D721Med (cell line): ENCODE measurements at regions not wholly inside any gene's neighbourhood (a gene's known extent, or its start where the extent isn't known, plus 50 kb on each side); places are given as distances from the start of the nearest gene placed in this dataset.

Experiments used
- DNase-seq: peaks from one replicate; pipeline ENCODE4 v3.0.0; 2011; ENCODE audit warnings: low spot score; ENCODE audit not compliant: insufficient read length
- FAIRE-seq: peaks from 2 replicates; lab custom pipeline; 2011; peaks lifted over from hg19 to GRCh38; lab: Jason Lieb, UNC
- TF ChIP-seq, protein P1 (sequence below): IDR thresholded peaks from 2 replicates; pipeline ENCODE4 v1.5.1; 2012; ENCODE audit warnings: mild to moderate bottlenecking, control low read depth; ENCODE audit not compliant: insufficient read depth; ENCODE audit errors: missing control alignments

DNA sequence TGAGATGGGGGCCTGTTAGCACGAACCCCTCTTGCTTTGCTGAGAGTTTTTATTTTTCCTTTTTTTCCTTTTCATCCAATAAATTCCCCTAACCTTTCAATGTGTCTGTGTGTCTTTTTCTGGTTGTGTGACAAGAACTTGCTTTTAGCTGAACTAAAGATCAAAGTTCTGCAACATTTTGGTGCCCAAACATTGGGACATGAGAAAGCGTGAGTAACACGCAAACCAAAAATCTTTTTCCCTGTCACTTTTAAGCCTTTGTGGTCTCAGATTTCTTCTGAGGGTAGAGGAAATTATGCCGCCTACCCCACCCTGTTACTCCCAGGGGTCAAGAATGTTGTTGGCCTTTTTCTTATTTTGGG, 141.8 kb upstream of the CPXCR1 start:
- TF ChIP-seq, protein P1, sequence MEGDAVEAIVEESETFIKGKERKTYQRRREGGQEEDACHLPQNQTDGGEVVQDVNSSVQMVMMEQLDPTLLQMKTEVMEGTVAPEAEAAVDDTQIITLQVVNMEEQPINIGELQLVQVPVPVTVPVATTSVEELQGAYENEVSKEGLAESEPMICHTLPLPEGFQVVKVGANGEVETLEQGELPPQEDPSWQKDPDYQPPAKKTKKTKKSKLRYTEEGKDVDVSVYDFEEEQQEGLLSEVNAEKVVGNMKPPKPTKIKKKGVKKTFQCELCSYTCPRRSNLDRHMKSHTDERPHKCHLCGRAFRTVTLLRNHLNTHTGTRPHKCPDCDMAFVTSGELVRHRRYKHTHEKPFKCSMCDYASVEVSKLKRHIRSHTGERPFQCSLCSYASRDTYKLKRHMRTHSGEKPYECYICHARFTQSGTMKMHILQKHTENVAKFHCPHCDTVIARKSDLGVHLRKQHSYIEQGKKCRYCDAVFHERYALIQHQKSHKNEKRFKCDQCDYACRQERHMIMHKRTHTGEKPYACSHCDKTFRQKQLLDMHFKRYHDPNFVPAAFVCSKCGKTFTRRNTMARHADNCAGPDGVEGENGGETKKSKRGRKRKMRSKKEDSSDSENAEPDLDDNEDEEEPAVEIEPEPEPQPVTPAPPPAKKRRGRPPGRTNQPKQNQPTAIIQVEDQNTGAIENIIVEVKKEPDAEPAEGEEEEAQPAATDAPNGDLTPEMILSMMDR, result no peak
- FAIRE-seq, result no peak
- no peak for DNase-seq

DNA sequence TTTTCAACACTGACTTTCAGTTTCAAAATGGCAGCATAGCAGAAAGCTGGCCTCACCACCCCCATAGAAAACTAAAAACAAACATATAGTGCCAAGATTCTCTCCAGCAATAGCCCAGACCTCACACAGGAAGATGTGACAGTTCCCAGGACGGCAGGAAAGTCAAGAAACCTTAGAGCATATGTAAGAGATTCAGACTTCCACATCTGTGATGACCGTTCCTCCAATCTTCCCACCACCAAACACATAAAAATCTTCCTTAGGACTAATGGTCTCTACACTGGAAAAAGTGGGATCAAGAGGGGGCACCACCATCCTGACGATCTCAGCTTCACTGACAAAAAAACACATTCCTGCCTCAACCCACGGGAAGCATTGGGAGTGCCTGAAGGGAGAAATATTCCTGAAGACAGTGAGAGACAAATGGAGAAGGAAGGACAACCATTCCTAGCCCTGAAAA, 134.1 kb upstream of the CPXCR1 start:
- no peak for FAIRE-seq
- TF ChIP-seq, protein P1, result no peak
- DNase-seq, result no peak

DNA sequence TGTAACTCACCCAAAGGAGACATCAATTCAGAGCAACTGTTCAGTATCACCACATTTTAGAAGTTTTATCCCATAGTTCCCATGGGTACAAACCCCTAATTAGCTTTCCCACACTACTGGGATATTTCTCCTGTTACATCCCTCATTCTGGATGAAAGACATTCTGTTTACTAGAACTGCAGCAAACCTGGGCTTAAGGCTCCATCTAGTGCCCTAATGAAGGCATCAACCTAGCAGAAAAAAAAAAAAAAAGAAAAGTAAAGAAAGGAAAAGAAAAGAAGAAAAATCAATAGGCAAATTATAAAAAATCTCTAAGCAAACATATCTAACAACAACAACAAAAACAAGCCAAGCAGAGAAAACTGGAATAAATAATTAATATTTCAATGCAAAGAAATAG, 133.7 kb upstream of the CPXCR1 start:
- FAIRE-seq (no peak), DNase-seq (no peak)
- TF ChIP-seq, protein P1, result peak; percentile 12

DNA sequence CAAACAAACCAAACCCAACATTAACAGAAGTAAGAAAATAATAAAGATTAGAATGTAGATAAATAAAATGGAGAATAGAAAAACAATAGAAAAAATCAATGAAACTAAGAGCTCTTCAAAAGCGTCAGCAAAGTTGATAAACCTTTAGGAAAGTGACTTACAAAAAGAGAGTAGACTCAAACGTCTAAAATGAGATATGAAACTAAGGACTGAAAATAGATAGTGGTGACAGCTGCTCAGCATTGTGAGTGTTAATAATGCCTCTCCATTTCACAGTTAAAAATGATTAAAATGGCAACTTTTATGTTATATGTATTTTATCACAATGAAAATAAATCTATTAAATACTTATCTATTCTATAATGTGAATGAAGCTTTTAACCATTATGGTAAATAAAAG, 125.7 kb upstream of the CPXCR1 start:
- no peak for FAIRE-seq
- DNase-seq, result no peak
- TF ChIP-seq, protein P1, result no peak

DNA sequence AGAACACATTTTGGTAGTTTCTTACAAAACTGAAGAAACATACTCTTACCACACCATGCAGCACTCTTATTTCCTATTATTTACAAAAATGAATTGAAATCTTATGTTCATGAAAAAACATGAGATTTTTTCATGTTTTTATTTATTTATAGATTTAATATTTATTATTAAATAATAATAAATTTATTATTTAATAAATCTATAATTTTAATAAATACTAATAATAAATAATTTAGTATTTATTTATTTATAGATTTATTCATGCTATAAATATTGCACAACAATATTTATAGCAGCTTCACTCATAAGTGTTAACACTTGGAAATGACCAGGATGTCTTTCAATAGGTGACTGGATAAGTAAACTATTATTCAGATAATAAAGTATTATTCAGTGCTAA, 91.6 kb upstream of the CPXCR1 start:
- FAIRE-seq, result no peak
- DNase-seq, result no peak
- TF ChIP-seq, protein P1, result no peak

DNA sequence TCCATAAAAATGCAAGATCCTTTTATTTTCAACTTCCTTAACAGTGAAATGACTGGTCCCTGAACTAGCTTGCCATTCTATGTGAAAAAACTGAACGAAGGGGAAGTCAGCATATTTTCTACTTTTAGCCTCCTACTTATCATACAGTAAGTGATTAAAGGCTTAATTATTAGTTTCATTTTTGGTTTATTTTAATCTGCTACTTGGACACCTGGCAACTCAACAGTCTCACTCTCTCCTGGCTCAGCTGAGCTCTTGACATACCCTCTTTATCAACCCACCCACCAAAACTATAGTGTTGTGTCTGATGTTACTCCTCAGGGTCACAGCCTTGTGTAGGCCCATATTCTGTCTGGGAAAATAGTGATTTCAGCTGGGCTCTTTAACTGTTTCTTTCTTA, 86.2 kb upstream of the CPXCR1 start:
- DNase-seq (no peak), FAIRE-seq (no peak)
- TF ChIP-seq, protein P1, result no peak

DNA sequence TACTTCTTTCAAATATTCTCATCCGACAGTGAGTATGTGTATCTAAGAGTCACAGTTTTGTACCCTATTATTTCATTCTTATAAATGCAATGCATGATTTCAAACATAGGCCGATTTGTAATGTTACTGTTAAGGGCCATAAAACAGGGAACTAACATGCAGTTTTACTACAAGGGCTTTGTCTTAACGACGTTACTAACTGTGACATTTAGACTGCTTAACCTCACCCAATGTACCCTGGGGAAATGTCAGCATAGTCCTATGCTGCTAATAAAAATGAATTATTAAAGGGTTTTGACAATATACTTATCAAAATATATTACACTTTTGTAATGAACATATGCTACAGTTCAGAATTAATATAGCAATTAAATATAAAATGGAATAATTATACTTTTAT, 74.8 kb upstream of the CPXCR1 start:
- TF ChIP-seq, protein P1, result no peak
- FAIRE-seq (no peak), DNase-seq (no peak)
